Stimulated activated CD4-positive, alpha-beta T cell treated with anti-CD3 and anti-CD28 coated beads, Interleukin-1b, Interleukin-23, amount 100 ng/mL, for 48 hours (primary cell): ENCODE measurements at regions not wholly inside any gene's neighbourhood (a gene's known extent, or its start where the extent isn't known, plus 50 kb on each side); places are given as distances from the start of the nearest gene placed in this dataset.

Experiments
- DNase-seq: peaks from one replicate; pipeline ENCODE4 v3.0.0-alpha.2; 2020

DNA sequence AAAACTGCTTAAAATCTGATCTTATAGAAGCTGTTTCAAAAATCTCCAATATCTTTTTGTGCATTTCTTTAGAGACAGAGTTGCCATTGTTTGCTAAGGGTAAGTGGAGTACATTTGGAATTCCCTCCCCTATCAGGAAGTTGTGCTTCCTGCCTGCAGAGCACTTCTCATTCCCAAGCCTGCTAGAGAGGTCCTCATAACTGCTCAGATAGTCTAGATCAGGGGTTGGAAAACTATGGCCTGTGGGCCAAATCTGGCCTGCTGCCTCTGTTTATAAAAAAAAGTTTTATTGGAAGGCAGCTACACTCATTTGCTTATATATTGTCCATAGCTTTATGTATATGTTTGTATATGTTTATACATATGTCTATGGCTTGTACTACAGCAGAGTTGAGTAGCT lies 333.7 kb upstream of the PROK2 start:
- DNase-seq, result no peak

DNA sequence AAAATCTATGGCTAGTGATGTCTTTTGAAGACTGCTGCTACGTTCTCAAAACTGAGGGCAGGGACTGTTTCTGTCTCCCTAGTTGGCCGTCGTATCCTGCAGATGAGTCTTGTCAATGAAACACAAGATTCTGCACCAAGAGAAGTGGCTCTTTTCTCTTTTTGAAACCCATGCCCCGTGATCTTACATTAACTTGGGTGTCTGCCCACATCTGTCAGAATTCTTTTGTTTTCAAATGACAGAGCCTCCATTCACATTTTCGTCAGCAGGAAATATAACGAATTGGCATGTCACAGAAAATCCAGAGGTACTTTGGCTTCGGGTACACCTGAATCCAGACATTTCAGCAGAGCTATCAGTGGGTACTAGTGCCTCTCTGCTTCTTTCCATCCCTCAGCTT lies 331.3 kb upstream of the PROK2 start:
- DNase-seq, result no peak

DNA sequence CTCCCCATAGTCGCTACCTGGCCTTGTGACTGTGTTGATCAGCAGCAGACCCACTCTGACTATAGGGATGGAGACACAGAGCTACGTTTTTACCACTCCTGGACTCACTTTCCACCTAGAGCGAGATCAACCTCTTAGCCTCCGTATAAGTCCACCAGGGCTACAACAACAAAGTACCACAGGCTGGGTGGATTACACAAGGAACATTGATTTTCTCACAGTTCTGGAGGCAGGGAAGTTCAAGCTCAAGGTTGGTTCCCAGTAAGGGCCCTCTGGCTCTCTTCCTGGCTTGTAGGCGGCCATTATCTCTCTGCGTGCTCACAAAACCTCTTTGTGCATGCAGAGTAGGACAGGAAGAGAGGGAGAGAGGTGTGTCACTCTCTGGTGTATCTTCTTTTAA lies 330.4 kb upstream of the PROK2 start:
- no peak for DNase-seq

DNA sequence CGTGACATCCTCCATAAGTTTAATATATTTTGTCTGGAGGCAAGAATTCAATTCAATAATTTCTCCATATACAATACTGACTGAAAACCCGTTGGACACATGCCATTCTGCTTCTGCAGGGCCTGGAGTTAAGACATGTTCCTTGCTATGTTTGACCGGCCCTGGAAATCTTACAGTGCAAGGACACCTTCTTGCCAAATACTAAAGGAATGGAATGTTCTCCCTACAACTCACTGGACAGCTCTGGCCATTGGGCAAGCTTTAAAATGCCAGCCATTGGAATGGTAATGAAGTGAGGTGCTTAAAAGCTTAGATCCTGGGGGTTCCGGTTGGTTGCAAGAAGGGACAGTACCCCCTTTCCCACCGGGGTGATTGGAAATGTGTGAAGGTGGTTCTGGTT lies 329.8 kb upstream of the PROK2 start:
- DNase-seq, result no peak

DNA sequence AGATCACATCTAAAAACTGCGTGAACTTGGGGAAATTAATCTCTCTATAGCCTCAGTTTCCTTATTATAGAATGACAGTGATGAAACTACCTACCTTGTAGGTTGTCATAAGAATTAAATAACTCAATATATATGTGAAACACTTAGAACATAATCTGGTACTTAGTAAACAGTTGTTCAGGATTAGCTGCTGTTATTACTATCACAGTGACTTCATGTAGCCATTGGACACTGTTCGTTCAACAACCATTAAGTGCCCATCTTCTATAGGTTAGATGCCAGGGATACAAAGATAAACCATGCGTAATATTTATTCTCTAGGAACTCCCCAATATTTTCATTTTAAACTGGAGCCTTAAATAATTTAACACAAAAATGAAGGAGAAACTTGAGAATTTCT lies 329.0 kb upstream of the PROK2 start:
- DNase-seq, result no peak

DNA sequence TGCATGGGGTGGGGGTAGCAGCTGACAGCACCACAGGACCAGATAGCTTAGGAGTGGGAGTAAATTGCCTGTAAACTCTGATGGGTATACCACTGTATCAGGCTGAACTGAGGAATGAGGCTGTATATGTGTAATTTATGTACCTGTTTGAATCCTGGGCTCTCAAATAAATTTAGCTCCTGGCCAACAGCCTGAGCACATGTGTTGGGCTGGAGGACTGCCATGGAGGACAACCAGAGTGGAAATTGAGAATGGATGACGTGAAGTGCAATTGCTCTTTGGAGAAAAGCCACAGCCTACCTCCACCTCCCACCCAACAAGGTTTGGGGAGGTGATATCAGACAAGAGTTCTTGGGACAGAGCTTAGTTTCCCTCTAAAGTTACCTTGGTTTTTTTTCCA lies 328.6 kb upstream of the PROK2 start:
- no peak for DNase-seq

DNA sequence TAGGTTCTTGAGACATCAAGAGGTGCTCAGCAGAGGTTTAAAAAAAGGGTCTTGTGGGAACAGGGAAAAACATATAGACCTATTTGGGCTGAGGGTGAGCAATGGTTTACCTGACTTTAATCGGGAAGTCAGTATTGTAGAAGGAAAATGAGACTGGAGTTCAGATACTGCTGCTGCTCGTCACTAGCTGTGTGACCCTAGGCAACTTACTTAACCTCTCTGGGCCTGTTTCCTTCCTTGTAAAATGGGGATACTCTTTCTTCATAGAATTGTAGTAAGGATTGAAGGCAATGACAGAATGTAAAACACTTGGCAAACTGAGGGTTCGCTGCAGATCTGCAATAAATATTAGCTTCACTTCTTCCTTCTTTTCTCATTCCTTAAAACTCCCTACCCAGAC lies 327.5 kb upstream of the PROK2 start:
- DNase-seq, result no peak

DNA sequence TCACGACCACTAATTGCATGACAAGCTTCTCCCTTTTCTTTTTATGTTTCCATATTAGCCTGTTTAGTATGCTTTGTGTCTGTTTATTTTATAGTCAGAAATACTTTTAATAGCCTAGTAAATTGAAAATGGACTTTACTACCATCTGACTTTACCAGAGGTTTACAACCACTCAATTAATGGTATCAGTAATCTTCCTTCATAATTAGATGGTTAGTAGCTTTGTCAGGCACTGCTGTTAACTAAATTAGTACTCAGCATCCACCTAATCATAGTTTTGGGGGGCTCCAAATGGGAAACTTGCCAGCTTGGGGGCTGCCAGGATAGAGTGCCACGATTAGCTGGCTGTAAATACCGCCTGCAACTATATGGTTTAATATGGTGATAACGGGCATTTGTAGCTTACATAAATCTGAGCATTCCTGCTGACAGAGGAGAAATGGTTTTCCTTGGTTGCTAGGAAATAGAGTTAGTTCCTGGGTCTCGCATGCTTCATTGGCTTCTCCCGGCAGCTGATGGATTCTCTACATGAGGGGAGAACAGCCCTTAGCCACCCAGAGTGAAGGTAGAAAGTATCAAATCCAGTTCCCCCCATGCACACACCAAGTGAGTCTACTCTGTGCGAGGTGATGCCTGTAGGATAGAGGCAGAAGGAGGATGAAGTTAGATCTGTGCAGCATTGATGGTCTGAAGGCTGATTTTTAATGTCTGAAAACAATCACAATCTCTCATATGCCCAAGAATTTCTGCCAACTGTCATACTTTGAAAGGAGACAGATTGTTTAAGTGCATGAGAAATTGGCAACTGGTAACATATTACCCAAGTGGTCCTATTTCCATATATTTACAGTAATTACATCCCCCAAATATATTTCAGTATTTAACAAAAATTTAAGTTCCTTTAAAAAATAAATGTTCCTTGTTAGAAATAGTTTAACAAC lies 326.6 kb upstream of the PROK2 start:
- DNase-seq, result no peak

DNA sequence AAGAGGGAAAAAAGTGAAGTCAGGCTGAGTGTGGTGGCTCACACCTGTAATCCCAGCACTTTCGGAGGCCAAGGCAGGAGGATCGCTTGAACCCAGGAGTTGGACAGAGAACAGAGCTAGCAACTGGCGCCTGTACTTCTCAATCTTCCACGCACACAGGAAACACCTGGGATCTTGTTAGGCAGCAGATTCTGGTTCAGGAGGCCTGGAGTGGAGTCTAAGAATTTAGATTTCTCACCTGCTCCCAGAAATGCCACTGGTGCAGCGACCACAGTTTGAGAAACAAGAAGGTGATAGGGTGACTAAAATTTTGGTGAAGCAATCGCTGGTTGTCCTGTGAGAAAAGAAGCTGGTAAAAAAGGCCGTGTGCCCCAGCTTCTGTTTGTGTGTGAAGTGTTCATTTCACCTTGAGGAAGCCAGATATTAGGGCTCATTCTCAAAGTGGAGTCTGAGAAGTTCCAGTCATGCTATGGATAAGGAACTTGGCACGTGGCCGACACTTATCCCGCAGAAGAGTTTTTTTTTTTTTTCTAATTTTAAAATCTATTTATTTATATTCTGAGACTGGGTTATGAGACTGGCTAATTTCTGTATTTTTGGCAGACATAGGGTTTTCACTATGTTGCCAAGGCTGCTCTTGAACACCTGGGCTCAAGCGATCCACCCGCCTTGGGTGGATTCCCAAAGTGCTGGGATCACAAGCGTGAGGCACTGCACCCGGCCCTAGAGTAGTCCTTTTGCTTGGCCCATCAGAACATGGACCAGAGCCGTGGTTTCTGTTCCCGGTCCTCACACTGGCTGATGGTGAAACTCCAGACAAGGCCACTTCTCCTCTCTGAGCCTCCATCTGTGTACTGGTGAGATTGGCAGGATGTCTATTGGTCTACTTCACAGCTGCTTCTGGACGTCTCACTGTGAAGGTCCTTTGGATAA lies 324.6 kb upstream of the PROK2 start:
- no peak for DNase-seq

DNA sequence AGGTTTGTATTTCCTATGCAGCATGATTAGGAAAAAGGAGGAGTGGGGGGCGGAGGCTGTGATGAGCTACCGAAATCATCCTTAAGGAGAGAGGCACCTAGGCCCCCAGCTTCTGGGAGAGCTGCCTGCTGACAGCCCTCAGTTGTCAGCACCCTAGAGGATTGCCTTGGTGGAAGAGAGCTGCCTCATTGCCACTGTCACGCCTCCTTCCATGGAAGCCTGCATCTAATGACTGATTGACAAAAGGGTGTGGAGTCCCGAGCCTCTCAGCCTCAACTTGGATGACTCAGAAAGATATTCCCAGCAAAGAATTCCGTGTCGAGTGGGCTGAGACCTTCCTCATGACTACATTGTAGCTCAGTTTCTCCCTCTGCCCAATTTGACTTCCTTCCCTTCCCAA lies 320.4 kb upstream of the PROK2 start:
- DNase-seq, result no peak

DNA sequence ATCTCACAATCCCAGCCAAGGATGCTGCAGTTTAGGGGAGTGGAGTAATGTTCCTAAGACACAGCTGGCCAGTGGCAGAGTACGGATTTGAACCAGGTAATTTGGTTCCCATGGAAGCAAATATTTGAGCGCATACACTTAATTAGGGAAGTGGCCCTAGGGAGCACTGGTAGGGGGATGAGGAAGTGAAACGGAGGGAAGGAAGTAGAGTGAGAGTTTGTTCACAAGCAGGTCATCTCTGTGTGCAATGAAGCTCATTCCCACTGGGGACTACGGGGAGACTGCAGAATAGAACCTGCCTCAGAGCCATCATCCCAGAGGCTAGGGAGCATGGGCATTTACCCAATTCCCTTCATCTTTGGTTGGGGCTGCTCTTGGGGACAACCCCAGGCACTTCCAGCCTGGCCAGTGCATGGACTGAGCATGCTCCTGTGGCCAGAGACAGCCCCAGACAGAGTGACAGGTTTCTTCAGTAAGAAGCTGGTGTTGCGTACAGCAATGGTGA lies 317.2 kb upstream of the PROK2 start:
- no peak for DNase-seq

DNA sequence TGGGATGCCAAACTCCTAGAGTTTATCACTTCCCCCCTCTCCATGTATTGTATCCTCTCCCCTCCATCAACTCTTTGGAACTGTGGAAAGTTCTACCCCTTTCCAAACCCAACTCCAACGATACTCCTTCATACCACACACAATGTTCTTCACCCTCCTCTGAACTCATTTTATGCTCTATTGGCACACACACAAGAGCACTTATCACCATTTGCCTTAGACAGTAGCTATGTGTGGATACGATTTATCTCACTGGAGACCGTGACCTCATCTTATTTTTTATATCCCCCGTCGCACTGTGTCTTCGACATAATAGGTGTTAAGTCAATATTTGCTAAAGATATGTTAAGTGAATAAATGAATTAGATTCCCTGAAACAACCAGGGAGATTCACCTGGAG lies 316.5 kb upstream of the PROK2 start:
- DNase-seq, result no peak

DNA sequence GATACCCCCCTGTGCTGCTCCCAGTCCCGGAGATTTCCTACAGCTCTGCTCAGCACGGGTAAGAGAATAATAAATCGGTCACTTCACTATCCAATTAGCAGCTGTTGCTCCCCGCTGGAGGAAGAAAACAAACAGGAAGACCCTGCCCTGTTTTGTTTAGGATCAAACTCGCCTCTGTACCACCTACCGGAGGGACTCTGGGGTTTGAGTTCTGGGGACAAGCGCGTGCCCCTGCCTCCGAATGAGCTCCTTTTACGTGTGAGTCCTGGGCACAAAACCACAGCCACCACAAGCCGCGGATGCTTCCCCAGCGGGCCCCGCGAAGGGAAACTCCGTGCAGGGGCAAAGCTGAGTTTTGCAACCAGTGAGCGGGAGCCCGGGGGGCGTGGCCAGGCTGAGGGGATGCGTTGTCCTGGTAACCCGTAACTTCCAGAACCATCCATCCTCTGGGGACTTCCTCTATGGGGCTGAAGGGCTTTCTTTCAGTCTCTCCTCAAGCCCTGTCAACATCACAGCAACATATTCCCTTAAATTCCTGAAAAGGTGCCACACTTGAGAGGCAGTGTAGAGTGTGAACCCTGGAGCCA lies 315.7 kb upstream of the PROK2 start:
- peak; percentile 90 for DNase-seq

DNA sequence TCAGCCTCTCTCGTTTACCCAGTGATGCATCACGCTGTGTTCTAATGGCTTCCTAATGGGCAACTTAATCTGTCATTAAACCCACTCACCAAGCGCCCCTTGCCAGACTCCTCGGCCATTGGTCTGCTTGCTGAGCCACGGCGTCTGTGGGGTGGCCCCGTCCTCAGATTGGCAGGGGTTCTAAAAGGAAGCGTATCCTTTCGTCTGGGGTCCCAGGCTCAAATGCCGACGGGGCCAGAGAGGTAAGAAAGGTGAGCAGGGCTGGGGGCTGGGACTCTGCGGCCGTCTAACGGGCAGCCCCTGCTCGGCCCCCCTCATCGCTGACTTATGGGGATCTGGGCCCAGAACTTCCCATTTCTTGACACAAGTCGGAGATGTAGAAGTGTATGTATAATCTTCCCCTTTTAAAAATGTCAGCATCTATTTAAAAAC lies 315.1 kb upstream of the PROK2 start:
- DNase-seq, result no peak

DNA sequence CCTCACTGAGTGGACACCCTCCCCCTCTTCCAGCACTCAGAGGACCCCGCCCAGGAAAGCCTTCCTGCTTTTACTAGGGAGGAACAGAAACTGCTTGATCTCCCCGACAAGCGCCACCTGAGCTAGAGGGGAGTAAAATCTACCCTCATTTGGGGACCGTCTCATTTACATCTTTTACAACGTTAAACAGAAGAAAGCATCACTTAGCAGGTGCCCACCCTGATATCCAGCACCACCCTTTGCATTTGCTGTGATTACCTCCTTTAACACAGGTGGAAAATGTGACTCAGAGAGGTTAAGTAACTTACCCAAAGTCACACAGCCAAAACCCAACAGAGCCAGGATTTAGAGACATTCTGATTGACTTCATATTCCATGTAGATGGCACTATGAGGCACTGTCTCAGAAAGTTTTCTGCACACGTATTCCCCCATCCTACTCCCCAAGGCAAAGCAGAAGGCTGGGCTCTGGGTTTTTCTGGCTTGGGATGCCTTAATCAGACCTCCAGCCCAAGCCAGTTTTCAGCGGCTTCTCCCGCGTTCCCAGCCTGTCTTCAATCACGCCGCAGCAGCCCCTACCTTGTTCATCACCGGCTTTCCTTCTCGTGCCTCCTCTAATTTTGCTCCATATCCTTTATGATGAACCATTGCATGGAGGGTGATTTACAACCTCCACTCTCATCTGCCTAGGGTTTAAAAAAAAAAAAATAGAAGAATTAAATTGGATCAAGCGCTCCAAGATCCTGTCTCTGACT lies 314.6 kb upstream of the PROK2 start:
- no peak for DNase-seq

DNA sequence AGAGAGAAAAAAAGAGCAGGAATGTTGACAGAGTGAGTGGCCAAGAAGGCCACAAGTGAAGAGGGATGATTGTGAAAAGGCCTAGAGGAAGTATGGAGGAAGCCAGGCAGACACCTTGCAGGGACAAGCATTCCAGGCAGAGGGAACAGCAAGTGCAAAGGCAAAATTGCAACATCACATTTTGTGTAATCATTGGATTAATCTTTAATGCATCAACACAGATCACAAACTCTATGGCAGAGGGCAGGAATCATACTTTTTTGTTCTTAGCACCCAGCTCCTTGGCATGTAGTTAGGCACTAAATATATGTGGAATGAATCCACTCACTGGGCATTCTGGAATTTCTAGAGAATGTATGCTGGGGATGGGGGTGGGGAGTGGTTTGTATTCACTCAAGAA lies 312.1 kb upstream of the PROK2 start:
- DNase-seq, result no peak

DNA sequence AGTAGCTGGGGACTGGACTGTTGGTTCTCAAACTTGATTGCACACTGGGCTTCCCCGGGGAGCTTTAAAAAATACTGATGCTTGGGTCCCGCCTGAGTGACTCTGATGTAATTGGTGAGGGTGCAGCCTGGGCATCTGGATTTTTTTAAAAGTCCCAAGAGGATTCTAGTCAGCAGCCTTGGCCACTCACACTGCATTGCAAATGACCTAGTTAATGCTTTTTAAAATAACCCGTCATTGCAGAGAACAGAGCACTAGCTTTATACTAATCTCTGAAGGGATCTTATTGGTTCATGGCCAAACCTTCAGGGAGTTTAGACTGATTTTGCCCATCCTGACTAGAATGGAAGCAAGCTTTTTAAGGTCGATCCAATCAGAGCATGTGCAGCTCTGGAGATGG lies 310.6 kb upstream of the PROK2 start:
- no peak for DNase-seq

DNA sequence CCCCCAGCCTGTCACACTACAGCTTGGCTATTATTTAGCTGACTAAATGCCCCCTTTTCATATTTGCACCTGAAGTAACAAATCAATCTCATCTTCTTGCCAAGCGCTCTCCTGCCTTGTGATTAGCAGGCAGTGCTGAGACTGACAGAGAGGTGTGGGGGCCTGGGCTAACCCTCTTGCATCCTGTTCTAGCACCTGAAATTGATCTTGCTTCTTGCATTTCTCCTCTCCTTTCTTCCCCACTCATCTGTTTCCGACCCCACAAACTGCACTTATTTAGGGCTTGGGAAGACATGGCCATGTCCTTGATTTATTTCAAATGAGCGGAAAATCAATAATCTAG lies 309.0 kb upstream of the PROK2 start:
- no peak for DNase-seq

DNA sequence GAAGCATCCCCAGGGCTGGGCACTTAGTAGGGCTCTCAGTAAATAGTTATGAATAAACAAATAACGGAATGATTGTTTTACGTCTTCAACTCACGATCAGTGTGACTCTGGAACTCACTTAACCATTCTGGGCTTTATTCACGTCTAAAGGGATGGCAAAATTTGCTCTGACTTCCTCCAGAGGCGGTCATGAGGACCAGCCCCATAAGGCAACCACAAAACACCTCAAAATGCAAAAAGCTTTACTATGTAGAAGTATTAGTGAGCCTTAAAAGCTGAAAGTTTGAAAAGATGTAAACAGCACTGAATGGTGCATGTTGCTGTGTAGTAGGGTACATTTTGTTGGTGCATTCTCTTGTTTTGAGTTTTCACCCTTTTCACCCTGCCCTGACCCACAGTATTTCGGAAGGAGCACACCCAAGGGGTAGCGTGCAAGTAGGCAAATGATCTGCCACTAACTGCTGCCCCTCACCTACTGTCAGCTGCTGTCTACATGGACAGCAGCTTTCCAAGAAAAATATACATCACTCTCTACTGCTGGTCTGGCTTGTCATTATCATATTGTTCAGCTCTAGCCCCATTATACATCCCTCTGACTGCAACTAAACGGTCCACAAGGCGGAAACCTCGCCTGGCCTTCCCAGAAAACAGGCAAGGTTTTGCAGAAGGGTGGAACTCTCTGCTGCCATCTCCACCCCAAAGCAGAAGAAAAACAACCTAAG lies 308.5 kb upstream of the PROK2 start:
- DNase-seq, result no peak

DNA sequence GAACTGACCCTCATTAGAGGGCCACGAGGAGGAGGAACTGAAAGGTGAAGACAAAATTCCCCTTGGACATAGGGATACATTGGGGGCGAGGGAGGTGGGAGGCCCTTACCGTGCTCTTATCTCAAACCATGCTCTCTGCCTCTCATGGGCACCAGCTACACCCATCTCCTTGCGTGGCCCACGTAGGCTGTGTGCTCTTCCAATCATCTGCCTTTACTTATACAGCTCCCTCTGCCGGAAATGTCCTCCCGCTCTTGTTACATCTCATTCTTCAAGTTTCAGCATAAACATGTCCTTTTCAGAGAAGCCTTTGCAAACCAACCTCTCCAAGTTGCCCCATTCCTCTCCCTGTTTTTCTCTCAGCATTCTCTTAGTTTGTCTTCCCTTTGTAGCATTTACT lies 307.8 kb upstream of the PROK2 start:
- DNase-seq, result no peak

DNA sequence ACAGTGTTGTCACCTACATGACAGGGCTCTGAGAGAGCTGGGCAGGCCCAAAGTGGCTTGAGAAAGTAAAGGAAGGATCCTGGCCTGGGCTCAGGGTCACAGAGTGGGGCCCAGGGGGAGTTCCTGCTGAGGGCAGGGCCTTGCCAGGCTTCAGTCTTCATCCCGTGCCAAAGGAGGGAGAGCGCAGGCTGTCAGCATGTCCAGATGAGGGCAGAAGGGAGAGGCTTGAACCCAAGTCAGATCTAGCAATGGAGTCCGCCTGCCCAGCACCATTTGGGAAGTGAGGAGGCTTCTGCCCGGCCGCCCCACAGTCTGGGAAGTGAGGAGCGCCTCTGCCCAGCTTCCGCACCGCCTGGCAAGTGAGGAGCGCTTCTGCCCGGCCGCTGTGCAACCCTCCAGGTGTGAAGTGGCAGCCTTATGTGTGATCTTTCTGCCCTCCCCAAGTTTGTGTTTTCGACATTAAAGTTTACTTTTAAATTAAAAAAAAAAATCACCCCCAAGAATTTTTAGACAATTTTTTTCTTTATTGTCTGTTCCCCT lies 303.6 kb upstream of the PROK2 start:
- DNase-seq, result no peak

DNA sequence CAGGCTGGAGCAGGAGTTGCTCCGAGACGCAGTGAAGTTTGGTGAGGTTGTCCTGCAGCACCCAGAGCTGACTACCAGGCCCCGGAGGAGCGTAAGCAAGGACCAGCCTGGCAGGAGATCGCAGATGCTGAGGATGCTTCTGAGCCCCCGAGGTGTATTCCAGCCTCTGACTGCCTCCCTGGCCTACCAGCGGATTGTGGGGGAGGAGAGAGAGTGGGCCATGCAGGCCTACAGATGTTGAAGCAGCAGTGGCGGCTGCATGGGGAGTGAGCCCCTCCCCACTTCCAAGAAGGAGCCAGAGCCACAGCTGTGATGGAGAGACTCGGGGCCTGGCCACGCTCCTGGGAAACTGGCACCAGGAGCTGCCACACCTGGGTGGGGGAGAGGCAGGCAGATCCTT lies 302.5 kb upstream of the PROK2 start:
- DNase-seq, result no peak
